Stimulated activated CD8-positive, alpha-beta memory T cell treated with anti-CD3 and anti-CD28 coated beads, Interleukin-2, amount 100 ng/mL, for 48 hours (primary cell): ENCODE measurements at regions not wholly inside any gene's neighbourhood (a gene's known extent, or its start where the extent isn't known, plus 50 kb on each side); places are given as distances from the start of the nearest gene placed in this dataset.

Experiments
- DNase-seq, 2 donors: peaks; one replicate each; pipeline ENCODE4 v3.0.0-alpha.2; 2020; ENCODE audit warnings: low read depth in 2 of 2

- DNase-seq = no peak
Measured at GRCh38 chr7:18081617-18082016, 54.0 kb upstream of the PRPS1L1 start.

DNA sequence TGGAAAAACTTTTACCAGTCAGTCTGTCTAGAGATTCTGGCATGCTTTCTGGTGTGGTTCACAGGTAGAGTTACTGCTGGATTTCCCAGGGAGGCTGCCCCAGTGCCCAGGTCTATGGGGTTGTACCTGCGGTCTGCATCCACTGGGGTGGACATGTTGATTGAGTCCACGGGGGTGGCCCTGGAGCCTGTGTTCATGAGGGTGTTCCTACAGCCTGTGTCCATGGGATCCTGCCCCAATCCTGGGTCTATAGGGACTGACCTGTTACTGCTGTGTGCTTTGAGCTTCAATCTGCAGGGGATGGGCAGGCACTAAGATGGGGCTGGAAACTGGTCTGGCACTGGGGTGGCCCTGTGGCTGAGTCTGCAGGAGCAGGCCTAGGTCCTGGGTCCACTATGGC, 54.5 kb upstream of the PRPS1L1 start:
- no peak for DNase-seq

- DNase-seq = no peak
Measured at GRCh38 chr7:18086165-18087025, 58.7 kb upstream of the PRPS1L1 start.

DNA sequence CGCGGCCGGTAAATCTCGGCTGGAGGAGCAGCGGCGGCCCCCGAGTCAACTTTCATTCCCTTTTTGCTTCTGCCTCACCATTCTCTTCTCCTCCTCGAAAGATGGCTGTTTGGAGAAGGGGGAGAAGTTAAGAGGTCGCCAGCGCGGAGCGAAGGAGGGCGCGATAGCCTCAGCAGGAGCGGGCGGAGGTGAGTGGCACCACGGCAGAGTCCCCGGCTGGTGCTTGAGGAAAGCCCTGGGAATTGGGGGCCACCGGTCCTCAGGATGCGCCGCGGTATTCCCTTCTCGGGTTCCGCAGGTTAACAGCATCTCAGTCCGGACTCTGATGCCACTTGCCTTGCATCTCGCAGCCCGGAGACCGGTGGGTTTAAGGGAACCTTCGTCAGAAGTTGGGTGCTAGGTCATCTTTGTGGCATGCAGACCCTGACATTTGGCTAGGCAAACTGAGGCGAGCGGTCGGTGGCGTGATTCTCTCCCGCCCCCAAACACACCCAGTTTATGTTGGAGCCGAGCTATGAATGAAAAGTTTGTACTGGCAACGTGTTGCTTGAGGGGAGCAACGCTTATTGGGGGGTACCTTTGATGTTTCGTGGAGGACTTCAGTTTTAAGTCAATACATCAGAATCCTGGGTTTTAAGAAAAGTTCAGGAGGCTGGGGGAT, 59.5 kb upstream of the PRPS1L1 start:
- no peak for DNase-seq

- DNase-seq = no peak
Measured at GRCh38 chr7:18087687-18088078, 60.0 kb upstream of the PRPS1L1 start.

DNA sequence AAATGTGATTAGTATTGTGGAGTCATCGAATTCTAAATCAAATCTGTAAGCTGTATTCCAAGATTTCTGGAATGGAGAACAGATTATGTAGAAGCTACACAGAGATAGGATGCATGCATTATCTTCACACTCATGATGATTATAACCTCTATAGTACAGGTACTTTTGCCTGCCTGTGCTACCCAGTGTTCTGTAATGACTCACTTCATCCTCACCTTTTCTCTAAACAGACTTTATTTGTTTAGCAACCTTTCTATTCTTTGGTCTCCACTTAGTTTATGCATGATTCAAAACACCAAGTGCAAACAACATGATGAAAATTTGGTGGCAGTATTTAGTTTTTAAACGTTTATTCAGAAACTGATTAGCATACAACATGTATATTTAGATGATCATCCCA, 68.4 kb upstream of the PRPS1L1 start:
- no peak for DNase-seq

GRCh38 chr7:18102576-18102975, 74.9 kb upstream of the PRPS1L1 start:
- no peak for DNase-seq

DNA sequence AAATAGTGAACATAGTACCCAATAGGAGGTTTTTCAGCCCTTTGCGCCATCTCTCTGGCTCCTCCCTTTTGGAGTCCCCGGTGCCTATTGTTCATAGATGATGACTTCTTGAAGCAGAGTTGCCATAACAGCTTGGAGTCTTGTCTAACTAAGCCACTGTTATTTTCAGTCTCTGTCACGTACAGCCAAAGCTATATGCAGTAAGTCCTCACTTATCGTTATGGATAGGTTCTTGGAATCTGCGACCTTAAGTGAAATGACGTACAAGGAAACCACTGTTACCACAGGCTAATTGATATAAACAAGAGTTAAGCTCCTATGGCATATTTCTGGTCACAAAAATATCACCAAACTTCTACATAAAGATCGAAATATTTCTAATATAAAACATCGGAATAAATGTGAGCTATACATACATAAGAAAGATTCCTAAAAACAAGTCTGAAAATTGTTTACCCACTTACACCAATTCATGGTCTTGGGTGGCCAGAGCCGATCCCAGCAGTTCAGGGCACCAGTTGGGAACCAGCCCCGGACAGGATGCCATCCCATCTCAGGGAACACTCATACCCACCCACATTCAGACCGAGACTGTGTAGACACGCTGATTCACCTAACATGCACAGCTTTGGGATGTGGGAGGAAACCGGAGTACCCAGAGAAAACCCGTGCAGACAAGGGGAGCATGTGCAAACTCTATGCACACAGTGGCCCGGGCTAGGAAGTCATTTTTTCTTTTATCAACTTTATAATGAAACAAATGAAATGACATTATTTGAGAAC, 76.0 kb upstream of the PRPS1L1 start:
- no peak for DNase-seq

DNA sequence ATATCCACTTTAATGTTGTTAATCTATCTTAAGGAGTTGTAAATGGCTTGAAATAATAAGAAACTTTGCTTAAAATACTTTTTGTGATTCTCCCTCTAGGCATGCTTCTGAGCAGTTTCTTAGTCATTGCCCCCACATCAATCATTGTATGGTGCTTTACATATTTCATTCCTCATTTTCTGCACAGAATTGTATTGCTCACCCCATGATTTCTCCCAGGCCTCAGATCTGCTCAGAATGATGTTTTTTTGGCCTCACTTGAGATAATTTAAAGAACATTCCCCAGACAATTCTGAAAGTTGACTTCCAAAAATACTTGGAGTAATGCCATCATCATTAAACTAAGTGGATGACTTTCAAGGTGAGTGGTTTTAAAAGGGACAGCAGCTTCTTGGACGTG, 82.1 kb upstream of the PRPS1L1 start:
- DNase-seq = no peak

- no peak for DNase-seq
Measured at GRCh38 chr7:18116661-18117060, 89.0 kb upstream of the PRPS1L1 start.

DNA sequence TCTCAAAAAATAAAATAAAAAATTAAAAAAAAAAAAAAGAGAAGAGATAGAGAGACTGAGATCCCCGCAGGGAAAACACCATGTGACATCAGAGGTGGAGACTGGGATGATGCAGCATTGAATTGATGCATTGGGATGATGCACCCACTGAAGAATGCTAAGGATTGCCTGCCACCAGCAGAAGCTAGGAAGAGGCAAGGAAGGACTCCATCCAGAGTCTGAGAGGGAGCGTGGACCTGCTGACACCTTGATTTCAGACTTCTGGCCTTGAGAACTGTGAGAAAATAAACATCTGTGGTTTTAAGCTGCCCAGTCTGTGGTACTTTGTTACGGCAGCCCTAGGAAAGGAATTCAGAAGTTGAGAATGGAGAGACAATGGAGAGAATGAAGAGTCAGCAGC, 89.8 kb upstream of the PRPS1L1 start:
- no peak for DNase-seq

DNA sequence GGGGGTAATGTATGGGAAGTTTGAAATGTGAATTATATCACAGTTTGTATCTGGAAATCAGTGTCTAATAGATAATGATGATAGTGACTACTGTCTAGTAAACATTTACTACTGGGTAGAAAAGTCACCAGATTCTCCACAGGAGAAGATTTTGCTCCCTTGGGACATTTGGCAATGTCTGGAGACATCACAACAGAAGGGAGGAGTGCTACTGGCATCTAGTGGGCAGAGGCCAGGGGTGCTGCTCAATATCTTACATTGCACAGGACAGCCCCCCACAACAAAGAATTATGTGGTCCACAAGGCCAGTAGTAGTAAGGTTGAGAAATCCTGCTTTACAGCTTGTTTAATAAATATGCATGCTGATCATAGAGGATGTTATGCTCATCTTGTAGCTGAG, 92.3 kb upstream of the PRPS1L1 start:
- no peak for DNase-seq

- no peak for DNase-seq
Measured at GRCh38 chr7:18123508-18124239, 96.0 kb upstream of the PRPS1L1 start.

DNA sequence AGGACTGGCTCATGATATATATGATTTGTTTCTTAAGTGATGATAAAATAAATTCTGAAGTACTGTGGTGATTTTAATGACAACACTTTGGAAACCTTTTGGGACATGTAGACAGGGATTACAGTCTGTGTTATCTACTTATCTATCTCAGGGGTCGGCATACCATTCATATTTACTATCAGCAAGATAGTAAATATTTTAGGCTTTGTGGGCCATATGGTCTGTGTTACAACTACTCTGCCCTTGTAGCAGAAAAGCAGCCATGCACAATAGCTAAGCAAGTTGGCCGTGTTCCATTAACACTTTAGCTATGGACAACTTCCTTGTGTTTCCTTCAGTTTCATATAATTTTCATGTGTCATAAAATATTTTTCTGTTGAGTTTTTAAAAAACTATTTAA, 97.8 kb upstream of the PRPS1L1 start:
- no peak for DNase-seq

DNA sequence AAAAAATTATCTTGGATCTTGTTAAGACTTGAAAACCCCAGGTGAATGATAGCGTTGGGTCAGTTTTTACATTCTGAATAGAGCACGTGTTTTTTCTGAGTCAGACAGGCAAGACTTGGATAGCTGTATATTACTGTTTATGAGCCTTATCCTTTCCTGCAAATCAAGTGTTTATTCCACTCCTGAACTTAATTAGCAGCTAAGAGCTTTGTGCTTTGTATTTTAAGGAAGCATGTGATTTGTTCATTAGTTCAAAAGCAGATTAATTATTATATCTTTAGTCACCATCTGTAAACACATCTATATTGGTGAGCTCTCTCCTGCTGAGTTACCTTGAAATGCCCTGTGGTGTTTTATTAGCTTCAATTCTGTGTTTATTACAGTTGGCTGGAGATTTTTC, 98.6 kb upstream of the PRPS1L1 start:
- DNase-seq = no peak

DNA sequence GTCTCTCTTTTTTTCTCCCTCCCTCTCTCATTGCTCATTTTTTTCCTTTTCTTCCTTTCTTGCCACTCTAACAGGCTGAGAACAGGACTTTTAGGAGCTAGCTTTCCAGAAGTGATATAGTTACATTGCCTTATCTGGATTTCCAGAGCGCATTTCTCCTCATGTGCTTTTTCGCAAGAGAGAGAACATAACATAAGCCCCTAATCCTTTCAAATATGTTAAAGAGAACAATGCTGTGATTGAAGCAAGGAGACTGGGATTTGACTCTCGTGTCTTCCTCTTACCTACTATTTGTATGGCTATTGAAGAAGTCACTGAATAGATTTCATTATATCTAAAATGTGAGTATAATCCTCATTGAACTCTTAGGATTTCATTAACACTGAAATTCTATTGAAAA, 101.2 kb upstream of the PRPS1L1 start:
- DNase-seq = no peak

DNA sequence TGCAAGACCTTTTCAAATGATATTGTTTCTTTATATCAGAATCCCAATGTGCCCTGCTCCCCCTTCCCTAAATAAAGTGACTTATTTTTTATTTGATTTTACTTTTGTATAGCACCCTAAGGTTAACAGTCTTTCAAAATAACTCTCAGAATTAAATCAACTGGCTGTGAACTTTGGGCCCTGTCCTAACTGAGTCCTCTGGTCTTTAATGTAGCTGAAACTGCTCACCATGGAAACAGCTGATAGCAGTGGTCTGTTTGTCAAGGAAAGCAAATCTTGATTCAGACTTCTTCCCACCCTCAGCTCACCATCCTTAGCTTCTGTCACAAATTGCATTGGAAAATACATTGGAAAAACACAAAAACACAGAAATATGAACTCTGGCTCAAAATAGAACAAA, 105.2 kb upstream of the PRPS1L1 start:
- DNase-seq = no peak

GRCh38 chr7:18133921-18134320, 106.3 kb upstream of the PRPS1L1 start:
- DNase-seq = no peak

DNA sequence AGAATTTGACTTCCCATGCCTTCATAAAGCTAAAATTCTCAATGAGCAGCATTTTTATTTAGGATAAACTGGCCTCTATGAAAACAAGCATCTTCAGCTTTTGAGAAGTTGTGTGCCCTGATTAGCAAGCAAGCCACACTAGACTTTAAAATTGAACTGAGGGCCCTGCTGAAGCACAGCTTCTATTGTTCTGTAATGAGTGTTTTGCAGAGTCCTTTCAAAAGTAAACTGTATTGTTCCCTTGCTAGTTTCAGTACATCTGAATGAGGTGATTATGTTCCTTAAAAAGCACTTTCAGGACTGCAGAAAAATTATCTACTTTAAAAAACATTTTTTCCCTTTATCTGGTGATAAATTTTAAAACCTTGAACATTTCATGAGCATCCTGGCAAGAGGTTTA, 113.3 kb upstream of the PRPS1L1 start:
- DNase-seq = no peak

- no peak for DNase-seq
Measured at GRCh38 chr7:18144166-18144565, 116.5 kb upstream of the PRPS1L1 start.

GRCh38 chr7:18145160-18145559, 117.5 kb upstream of the PRPS1L1 start:
- no peak for DNase-seq

DNA sequence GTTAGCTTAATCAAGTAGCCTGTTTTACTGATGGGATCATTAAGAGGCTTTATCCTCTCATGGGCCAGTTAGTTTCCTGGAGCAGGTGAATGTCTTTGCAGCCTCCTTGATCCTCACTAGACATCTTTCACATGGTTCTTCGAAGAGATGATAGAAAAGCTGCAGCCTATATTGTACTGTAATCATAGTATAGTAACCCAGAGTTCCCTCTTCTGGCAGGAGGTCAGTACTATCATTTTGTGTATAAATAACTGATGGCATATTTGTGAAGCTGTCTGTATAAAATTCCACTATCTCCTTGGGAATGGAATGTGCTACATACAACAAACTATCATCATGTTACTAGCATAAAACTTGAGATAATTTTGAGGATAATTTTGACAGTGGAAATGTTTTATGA, 123.8 kb upstream of the PRPS1L1 start:
- DNase-seq = no peak
